Esophagus squamous epithelium (tissue), 4 donors: ENCODE measurements at regions not wholly inside any gene's neighbourhood (a gene's known extent, or its start where the extent isn't known, plus 50 kb on each side); places are given as distances from the start of the nearest gene placed in this dataset.

ENCODE experiments used
- POLR2A ChIP-seq, 4 donors: fragments of 450-650 bp; IDR thresholded peaks; one replicate each; pipeline ENCODE4 v1.6.1; 2017; ENCODE audit warnings: antibody characterized with exemption in 4 of 4, mild to moderate bottlenecking in 4 of 4, moderate library complexity in 3 of 4
- TF ChIP-seq, protein P1 (sequence below), 6 experiments: fragments of 450-650 bp in 4 of 6; fragments of 200-600 bp in 2 of 6; sonication (generic) in 2 of 6; IDR thresholded peaks; one replicate each; pipeline ENCODE4 v1.5.1; 2016 to 2019; ENCODE audit warnings: antibody characterized with exemption in 6 of 6, mild to moderate bottlenecking in 4 of 6, moderate library complexity in 4 of 6

DNA sequence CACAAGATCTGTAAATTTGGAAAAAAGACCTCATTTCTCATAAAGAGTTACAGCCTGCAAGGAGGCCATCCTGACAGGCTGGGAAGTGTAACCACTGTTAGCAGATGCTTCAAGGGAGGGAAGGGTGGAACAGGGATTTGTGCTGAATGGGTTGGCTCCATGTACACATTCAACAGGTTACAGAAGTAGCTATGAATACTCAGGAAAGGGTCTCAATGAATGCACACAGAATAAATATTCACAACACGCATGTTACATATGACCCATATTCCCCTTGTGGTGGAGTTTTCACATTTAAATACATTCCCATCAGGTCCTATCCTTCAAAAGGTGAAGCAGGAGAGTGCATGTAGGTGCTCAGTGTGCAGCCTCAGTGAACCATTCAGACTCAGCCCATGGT is 316.4 kb upstream of the COBL start:
- TF ChIP-seq, protein P1, sequence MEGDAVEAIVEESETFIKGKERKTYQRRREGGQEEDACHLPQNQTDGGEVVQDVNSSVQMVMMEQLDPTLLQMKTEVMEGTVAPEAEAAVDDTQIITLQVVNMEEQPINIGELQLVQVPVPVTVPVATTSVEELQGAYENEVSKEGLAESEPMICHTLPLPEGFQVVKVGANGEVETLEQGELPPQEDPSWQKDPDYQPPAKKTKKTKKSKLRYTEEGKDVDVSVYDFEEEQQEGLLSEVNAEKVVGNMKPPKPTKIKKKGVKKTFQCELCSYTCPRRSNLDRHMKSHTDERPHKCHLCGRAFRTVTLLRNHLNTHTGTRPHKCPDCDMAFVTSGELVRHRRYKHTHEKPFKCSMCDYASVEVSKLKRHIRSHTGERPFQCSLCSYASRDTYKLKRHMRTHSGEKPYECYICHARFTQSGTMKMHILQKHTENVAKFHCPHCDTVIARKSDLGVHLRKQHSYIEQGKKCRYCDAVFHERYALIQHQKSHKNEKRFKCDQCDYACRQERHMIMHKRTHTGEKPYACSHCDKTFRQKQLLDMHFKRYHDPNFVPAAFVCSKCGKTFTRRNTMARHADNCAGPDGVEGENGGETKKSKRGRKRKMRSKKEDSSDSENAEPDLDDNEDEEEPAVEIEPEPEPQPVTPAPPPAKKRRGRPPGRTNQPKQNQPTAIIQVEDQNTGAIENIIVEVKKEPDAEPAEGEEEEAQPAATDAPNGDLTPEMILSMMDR (IDR thresholded peaks at IDR 0.05), result no peak
- no peak for TF ChIP-seq POLR2A (IDR thresholded peaks at IDR 0.05)
